Esophagus muscularis mucosa (tissue), 4 donors: ENCODE measurements at regions not wholly inside any gene's neighbourhood (a gene's known extent, or its start where the extent isn't known, plus 50 kb on each side); places are given as distances from the start of the nearest gene placed in this dataset.

ENCODE experiments used
- DNase-seq: peaks from one replicate; pipeline ENCODE4 v3.0.0-alpha.2; 2017; ENCODE audit errors: extremely low spot score
- H3K27ac ChIP-seq, 4 donors: fragments of 200-600 bp; sonication (generic); replicated peaks in 1 of 4; 1 replicate in 3 of 4; 2 replicates in 1 of 4; pipeline ENCODE4 v1.5.1; 2016 to 2019; ENCODE audit warnings: mild to moderate bottlenecking in 1 of 4
- H3K27me3 ChIP-seq, 4 donors: fragments of 200-600 bp; sonication (generic); one replicate each; pipeline versions ENCODE4 v1.5.1 to v1.6.0; 2016 to 2019
- H3K36me3 ChIP-seq, 4 donors: fragments of 200-600 bp; sonication (generic); one replicate each; pipeline ENCODE4 v1.5.1; 2016 to 2019
- H3K4me1 ChIP-seq, 4 donors: fragments of 200-600 bp; sonication (generic); one replicate each; pipeline ENCODE4 v1.5.1; 2016 to 2019
- H3K4me3 ChIP-seq, 4 donors: fragments of 200-600 bp; sonication (generic); 1 replicate in 2 of 4; 2 replicates in 2 of 4; pipeline ENCODE4 v1.5.1; 2016 to 2019; ENCODE audit warnings: mild to moderate bottlenecking in 4 of 4, moderate library complexity in 1 of 4
- H3K9me3 ChIP-seq, 4 donors: fragments of 200-600 bp; sonication (generic); 1 replicate in 3 of 4; 2 replicates in 1 of 4; pipeline ENCODE4 v1.5.1; 2016 to 2019
- EP300 ChIP-seq: sonication (generic); formaldehyde crosslinking; IDR thresholded peaks from one replicate; pipeline ENCODE4 v1.6.1; 2017; ENCODE audit warnings: antibody characterized with exemption
- POLR2A ChIP-seq: fragments of 450-650 bp; IDR thresholded peaks from one replicate; pipeline ENCODE4 v1.6.1; 2017; ENCODE audit warnings: antibody characterized with exemption, moderate library complexity, mild to moderate bottlenecking, low read depth
- POLR2AphosphoS5 ChIP-seq, 2 donors: sonication (generic); formaldehyde crosslinking; IDR thresholded peaks; one replicate each; pipeline ENCODE4 v1.6.1; 2017; ENCODE audit warnings: antibody characterized with exemption in 2 of 2
- WGBS: methylation state at CpG from one replicate; pipeline ENCODE4 v1.1.5; 2018; 5-methylcytosine and 5-hydroxymethylcytosine counted together
- intact Hi-C: fragments of 100-400 bp; cut with DNase I; formaldehyde crosslinking; loops from one replicate; pipeline ENCODE4 v1.15.1; 2023
- TF ChIP-seq, protein P1 (sequence below), 3 experiments: fragments of 200-600 bp in 2 of 3; fragments of 450-650 bp in 1 of 3; sonication (generic) in 2 of 3; IDR thresholded peaks; one replicate each; pipeline ENCODE4 v1.5.1; 2017 to 2019; ENCODE audit warnings: antibody characterized with exemption in 3 of 3, mild to moderate bottlenecking in 2 of 3, moderate library complexity in 1 of 3

GRCh38 chr1:218939095-218939494 is 234.6 kb upstream of the LYPLAL1 start:
- no peak overlapping the region for H3K4me3 ChIP-seq
- H3K9me3 ChIP-seq, result peaks cover 0 to 15% (median 5%) of the 10 kb centered on the region in 4 donors
- TF ChIP-seq EP300 (no peak), POLR2AphosphoS5 (IDR thresholded peaks at IDR 0.05) (no peak), POLR2A (no peak)
- TF ChIP-seq, protein P1, sequence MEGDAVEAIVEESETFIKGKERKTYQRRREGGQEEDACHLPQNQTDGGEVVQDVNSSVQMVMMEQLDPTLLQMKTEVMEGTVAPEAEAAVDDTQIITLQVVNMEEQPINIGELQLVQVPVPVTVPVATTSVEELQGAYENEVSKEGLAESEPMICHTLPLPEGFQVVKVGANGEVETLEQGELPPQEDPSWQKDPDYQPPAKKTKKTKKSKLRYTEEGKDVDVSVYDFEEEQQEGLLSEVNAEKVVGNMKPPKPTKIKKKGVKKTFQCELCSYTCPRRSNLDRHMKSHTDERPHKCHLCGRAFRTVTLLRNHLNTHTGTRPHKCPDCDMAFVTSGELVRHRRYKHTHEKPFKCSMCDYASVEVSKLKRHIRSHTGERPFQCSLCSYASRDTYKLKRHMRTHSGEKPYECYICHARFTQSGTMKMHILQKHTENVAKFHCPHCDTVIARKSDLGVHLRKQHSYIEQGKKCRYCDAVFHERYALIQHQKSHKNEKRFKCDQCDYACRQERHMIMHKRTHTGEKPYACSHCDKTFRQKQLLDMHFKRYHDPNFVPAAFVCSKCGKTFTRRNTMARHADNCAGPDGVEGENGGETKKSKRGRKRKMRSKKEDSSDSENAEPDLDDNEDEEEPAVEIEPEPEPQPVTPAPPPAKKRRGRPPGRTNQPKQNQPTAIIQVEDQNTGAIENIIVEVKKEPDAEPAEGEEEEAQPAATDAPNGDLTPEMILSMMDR (IDR thresholded peaks at IDR 0.05), result no peak
- no peak overlapping the region for H3K27ac ChIP-seq
- H3K4me1 ChIP-seq, result peaks cover 0 to 9% (median 4%) of the 10 kb centered on the region in 4 donors
- H3K27me3 ChIP-seq, result no peaks in the 10 kb centered on the region
- H3K36me3 ChIP-seq, result no peaks in the 10 kb centered on the region
- DNase-seq, result no peak
- intact Hi-C loops, result no loop called here
- 80% methylated on average over 3 of the region's 3 CpGs for WGBS

DNA sequence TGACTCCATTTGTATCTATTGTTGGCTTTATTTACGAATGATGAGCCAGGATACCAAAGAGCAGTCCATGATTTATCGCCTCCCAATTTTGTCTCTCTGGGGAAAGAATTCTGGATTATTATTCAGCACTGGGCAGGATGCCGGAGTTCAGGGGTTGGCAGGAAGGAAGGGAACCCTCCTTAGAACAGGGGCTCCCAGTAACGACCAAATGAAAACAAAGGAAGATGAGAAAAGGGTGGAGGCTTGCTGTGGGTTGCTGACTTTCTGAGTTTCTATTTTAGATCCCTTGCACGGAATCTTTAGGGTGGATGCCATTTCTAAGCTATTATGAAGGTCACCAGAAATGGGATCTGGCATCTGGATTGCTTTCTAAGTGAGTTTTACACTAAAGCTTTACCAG is 231.2 kb upstream of the LYPLAL1 start:
- 36% methylated on average over 5 of the region's 5 CpGs for WGBS
- Histone ChIP-seq H3K36me3 (no peaks in the 10 kb centered on the region), H3K27me3 (no peaks in the 10 kb centered on the region), H3K27ac (peak overlapping the region in 1 of 4 donors; percentile 7), H3K4me1 (peaks cover 0 to 9% (median 4%) of the 10 kb centered on the region in 4 donors), H3K4me3 (no peak overlapping the region), H3K9me3 (peaks cover 0 to 4% (median 0%) of the 10 kb centered on the region in 4 donors)
- intact Hi-C loops, result no loop called here
- DNase-seq, result no peak
- TF ChIP-seq, protein P1 (IDR thresholded peaks at IDR 0.05), result no peak
- no peak for TF ChIP-seq EP300
- no peak for TF ChIP-seq POLR2A
- TF ChIP-seq POLR2AphosphoS5 (IDR thresholded peaks at IDR 0.05), result no peak

DNA sequence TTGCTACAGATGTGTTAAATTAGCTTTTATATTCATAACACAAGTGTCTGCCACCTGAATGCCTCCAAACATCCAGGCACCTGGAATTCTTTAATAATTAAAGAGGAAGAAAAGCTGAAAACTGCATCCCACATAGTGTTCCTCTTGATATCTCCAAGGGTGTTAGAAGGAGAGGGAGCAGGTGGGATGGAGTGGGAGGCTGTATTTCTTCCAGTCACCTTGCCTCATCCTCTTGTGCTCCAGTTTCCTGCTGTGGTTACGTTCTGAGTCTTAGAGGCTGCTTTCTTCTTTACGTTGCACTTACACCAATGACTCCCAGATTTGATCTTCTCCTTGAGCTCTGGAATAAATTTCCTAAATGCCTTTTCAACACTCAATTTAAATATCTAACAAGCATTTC is 230.3 kb upstream of the LYPLAL1 start:
- no peak overlapping the region for H3K4me3 ChIP-seq
- peaks cover 0 to 9% (median 4%) of the 10 kb centered on the region in 4 donors for H3K4me1 ChIP-seq
- no peak for TF ChIP-seq POLR2A
- no peak for TF ChIP-seq EP300
- TF ChIP-seq POLR2AphosphoS5 (IDR thresholded peaks at IDR 0.05), result no peak
- TF ChIP-seq, protein P1 (IDR thresholded peaks at IDR 0.05), result no peak
- H3K9me3 ChIP-seq, result peaks cover 0 to 4% (median 0%) of the 10 kb centered on the region in 4 donors
- no peak overlapping the region for H3K27ac ChIP-seq
- intact Hi-C loops, result no loop called here
- DNase-seq, result no peak
- no peaks in the 10 kb centered on the region for H3K27me3 ChIP-seq
- H3K36me3 ChIP-seq, result no peaks in the 10 kb centered on the region
- 90% methylated on average over 2 of the region's 2 CpGs for WGBS

DNA sequence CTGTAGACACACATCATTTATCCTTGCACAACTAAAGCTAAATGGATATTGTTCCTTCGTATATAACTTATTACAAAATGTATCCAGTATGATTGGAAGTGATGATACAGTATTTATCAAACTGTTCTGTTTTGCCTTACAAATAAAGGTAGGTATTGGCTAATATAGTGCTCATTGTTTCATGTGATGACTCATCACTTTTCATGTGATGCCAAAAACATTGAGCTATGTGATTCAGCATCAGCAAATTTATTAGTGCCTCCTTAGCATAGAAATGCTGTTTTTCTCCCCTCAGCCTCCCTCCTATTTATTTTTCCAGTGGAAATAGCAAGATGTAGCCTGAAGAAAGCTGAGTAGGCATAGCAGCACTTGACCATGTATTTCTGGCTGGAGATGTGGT is 228.6 kb upstream of the LYPLAL1 start:
- peaks cover 0 to 9% (median 4%) of the 10 kb centered on the region in 4 donors for H3K4me1 ChIP-seq
- 100% methylated on average over 1 of the region's 1 CpG for WGBS
- no peak for DNase-seq
- no peaks in the 10 kb centered on the region for H3K36me3 ChIP-seq
- intact Hi-C loops, result no loop called here
- no peak overlapping the region for H3K27ac ChIP-seq
- TF ChIP-seq POLR2A (no peak), POLR2AphosphoS5 (IDR thresholded peaks at IDR 0.05) (no peak), EP300 (no peak)
- TF ChIP-seq, protein P1 (IDR thresholded peaks at IDR 0.05), result no peak
- H3K4me3 ChIP-seq, result no peak overlapping the region
- peaks cover 0 to 4% (median 0%) of the 10 kb centered on the region in 4 donors for H3K9me3 ChIP-seq
- no peaks in the 10 kb centered on the region for H3K27me3 ChIP-seq

DNA sequence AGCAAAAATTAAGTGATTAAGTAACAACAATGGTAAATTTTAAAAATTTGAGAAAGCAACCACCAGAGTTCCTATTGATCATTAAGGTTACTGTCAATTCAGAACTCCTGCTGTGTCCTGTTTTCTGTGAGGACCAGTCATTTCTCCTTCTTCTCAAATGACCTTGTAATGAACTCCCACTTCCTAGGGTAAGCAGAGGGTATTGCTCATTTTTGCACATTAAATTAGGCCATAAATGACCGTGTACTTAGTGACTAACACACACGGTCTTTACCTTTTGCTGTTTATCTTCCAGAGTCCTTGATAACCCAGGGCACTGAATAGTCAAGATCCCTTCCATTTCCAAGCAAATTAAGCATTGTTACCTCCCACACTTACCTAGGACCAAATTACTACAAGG is 227.5 kb upstream of the LYPLAL1 start:
- Histone ChIP-seq H3K36me3 (no peaks in the 10 kb centered on the region), H3K27ac (no peak overlapping the region), H3K9me3 (no peaks in the 10 kb centered on the region), H3K27me3 (no peaks in the 10 kb centered on the region), H3K4me1 (peaks cover 0 to 9% (median 4%) of the 10 kb centered on the region in 4 donors), H3K4me3 (no peak overlapping the region)
- 91% methylated on average over 2 of the region's 2 CpGs for WGBS
- DNase-seq, result no peak
- intact Hi-C loops, result no loop called here
- TF ChIP-seq, protein P1 (IDR thresholded peaks at IDR 0.05), result no peak
- no peak for TF ChIP-seq POLR2AphosphoS5 (IDR thresholded peaks at IDR 0.05)
- TF ChIP-seq POLR2A, result no peak
- TF ChIP-seq EP300, result no peak
